Neural progenitor cell (in vitro differentiated cells): ENCODE measurements at regions not wholly inside any gene's neighbourhood (a gene's known extent, or its start where the extent isn't known, plus 50 kb on each side); places are given as distances from the start of the nearest gene placed in this dataset.

Experiments
- DNase-seq: peaks from one replicate; pipeline ENCODE4 v3.0.0-alpha.2; 2016; ENCODE audit warnings: low spot score
- H2AFZ ChIP-seq: fragments of 200-600 bp; sonication (generic); replicated peaks from 2 replicates; pipeline ENCODE4 v1.6.1; 2016; ENCODE audit warnings: antibody characterized with exemption
- H3F3A ChIP-seq: fragments of 200-600 bp; sonication (generic); 2 replicates; pipeline ENCODE4 v1.6.1; 2016; ENCODE audit warnings: antibody characterized with exemption, low read depth
- H3K27ac ChIP-seq: fragments of 200-600 bp; sonication (generic); 2 replicates; pipeline ENCODE4 v1.5.1; 2016; ENCODE audit warnings: mild to moderate bottlenecking
- H3K27me3 ChIP-seq: fragments of 200-600 bp; sonication (generic); 2 replicates; pipeline ENCODE4 v1.6.1; 2016; ENCODE audit warnings: mild to moderate bottlenecking, moderate library complexity
- H3K36me3 ChIP-seq: fragments of 200-600 bp; sonication (generic); 2 replicates; pipeline ENCODE4 v1.5.1; 2016
- H3K4me1 ChIP-seq: fragments of 200-600 bp; sonication (generic); 2 replicates; pipeline ENCODE4 v1.6.1; 2016; ENCODE audit warnings: mixed run types
- H3K4me2 ChIP-seq: fragments of 200-600 bp; sonication (generic); 2 replicates; pipeline ENCODE4 v1.6.1; 2016
- H3K4me3 ChIP-seq: fragments of 200-600 bp; sonication (generic); 2 replicates; pipeline ENCODE4 v1.5.1; 2016
- H3K79me2 ChIP-seq: fragments of 200-600 bp; sonication (generic); 2 replicates; pipeline ENCODE4 v1.6.1; 2016; ENCODE audit warnings: low read depth
- H3K9ac ChIP-seq: fragments of 200-600 bp; sonication (generic); 2 replicates; pipeline ENCODE4 v1.6.1; 2016
- H3K9me3 ChIP-seq: fragments of 200-600 bp; sonication (generic); 2 replicates; pipeline ENCODE4 v1.5.1; 2016; ENCODE audit warnings: low read depth
- H4K20me1 ChIP-seq: fragments of 200-600 bp; sonication (generic); 2 replicates; pipeline ENCODE4 v1.6.1; 2016; ENCODE audit warnings: low read depth
- H3K27ac Mint-ChIP-seq: 3 replicates; pipeline ENCODE4 v1.8.0; 2021; ENCODE audit warnings: mixed read lengths
- H3K27me3 Mint-ChIP-seq: 2 replicates; pipeline ENCODE4 v1.8.0; 2022; ENCODE audit warnings: low read depth, mild to moderate bottlenecking, inconsistent platforms, moderate library complexity, mixed read lengths; ENCODE audit not compliant: insufficient read depth
- H3K36me3 Mint-ChIP-seq: 3 replicates; pipeline ENCODE4 v1.8.0; 2021; ENCODE audit warnings: mixed read lengths
- H3K4me1 Mint-ChIP-seq: 3 replicates; pipeline ENCODE4 v1.8.0; 2021; ENCODE audit warnings: mixed read lengths
- H3K4me3 Mint-ChIP-seq: 3 replicates; pipeline ENCODE4 v1.8.0; 2021; ENCODE audit warnings: mild to moderate bottlenecking, moderate library complexity, mixed read lengths
- H3K9me3 Mint-ChIP-seq: 3 replicates; pipeline ENCODE4 v1.8.0; 2020; ENCODE audit warnings: mixed read lengths
- EZH2 ChIP-seq: fragments of 200-600 bp; sonication (generic); IDR thresholded peaks from 2 replicates; pipeline ENCODE4 v1.6.1; 2017; ENCODE audit warnings: antibody characterized with exemption, mild to moderate bottlenecking, moderate library complexity
- EZH2phosphoT487 ChIP-seq: fragments of 200-600 bp; sonication (generic); IDR thresholded peaks from 2 replicates; pipeline ENCODE4 v1.6.1; 2017; ENCODE audit warnings: antibody characterized with exemption
- TF ChIP-seq, protein P1 (sequence below): fragments of 200-600 bp; sonication (generic); IDR thresholded peaks from 2 replicates; pipeline ENCODE4 v1.5.1; 2017; ENCODE audit warnings: antibody characterized with exemption, mild to moderate bottlenecking

DNA sequence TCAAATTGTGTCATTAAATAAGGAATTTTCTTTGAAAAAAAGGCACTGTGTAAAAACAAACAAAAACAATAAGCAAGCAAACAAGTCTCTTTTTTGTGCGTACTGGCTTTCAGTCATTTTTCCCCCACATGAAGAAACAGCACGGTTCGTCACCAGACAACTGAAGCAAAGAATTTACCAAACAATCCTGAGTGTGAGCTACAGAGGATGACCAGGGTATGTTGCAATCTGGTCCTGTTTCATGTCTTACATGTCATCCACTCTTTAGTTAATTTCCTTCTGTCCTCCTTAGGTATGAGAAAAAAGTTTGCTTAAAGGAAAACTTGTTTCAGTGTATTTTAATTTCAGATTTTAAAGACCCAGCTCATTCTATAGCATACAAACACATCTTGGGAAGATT, 1080.7 kb upstream of the NUDT12 start:
- Mint-ChIP-seq H3K27ac (no peak overlapping the region), H3K36me3 (no peaks in the 10 kb centered on the region), H3K4me1 (peaks cover 3% of the 10 kb centered on the region), H3K27me3 (no peaks in the 10 kb centered on the region), H3K9me3 (no peaks in the 10 kb centered on the region), H3K4me3 (no peak overlapping the region)
- no peaks in the 10 kb centered on the region for H3K27me3 ChIP-seq
- H3F3A ChIP-seq, result no peaks in the 10 kb centered on the region
- no peaks in the 10 kb centered on the region for H3K79me2 ChIP-seq
- no peak overlapping the region for H3K4me2 ChIP-seq
- TF ChIP-seq EZH2 (no peak), EZH2phosphoT487 (no peak)
- TF ChIP-seq, protein P1, sequence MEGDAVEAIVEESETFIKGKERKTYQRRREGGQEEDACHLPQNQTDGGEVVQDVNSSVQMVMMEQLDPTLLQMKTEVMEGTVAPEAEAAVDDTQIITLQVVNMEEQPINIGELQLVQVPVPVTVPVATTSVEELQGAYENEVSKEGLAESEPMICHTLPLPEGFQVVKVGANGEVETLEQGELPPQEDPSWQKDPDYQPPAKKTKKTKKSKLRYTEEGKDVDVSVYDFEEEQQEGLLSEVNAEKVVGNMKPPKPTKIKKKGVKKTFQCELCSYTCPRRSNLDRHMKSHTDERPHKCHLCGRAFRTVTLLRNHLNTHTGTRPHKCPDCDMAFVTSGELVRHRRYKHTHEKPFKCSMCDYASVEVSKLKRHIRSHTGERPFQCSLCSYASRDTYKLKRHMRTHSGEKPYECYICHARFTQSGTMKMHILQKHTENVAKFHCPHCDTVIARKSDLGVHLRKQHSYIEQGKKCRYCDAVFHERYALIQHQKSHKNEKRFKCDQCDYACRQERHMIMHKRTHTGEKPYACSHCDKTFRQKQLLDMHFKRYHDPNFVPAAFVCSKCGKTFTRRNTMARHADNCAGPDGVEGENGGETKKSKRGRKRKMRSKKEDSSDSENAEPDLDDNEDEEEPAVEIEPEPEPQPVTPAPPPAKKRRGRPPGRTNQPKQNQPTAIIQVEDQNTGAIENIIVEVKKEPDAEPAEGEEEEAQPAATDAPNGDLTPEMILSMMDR, result no peak
- no peak overlapping the region for H2AFZ ChIP-seq
- no peaks in the 10 kb centered on the region for H3K9me3 ChIP-seq
- H3K36me3 ChIP-seq, result no peaks in the 10 kb centered on the region
- no peak for DNase-seq
- no peaks in the 10 kb centered on the region for H4K20me1 ChIP-seq
- H3K9ac ChIP-seq, result no peak overlapping the region
- H3K27ac ChIP-seq, result no peak overlapping the region
- H3K4me1 ChIP-seq, result no peaks in the 10 kb centered on the region
- no peak overlapping the region for H3K4me3 ChIP-seq

DNA sequence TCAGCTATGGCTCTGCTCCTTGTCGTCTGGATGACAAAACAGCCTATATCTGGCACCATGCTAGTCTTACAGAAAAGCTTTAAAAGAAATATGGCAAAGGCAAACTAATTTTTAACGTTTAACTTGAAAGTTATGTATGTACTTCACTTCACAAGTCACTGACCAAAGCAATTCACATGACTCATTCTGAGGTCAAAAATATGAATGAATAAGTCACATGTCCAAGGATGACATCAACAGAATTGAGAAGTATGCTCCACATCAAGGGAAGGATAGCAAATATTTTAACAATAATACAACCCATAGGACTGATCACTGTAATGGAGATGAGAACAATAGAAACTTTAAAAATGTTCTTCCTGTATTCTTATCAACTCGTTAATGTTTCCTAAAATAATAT, 1072.6 kb upstream of the NUDT12 start:
- Histone ChIP-seq H3K9ac (no peak overlapping the region), H3K4me1 (no peaks in the 10 kb centered on the region), H3K27ac (no peak overlapping the region), H4K20me1 (no peaks in the 10 kb centered on the region), H3F3A (no peaks in the 10 kb centered on the region), H3K79me2 (no peaks in the 10 kb centered on the region), H3K36me3 (no peaks in the 10 kb centered on the region), H2AFZ (no peak overlapping the region), H3K4me2 (no peak overlapping the region), H3K27me3 (no peaks in the 10 kb centered on the region), H3K4me3 (no peak overlapping the region), H3K9me3 (no peaks in the 10 kb centered on the region)
- Mint-ChIP-seq H3K4me3 (no peak overlapping the region), H3K4me1 (no peaks in the 10 kb centered on the region), H3K27ac (no peak overlapping the region), H3K36me3 (no peaks in the 10 kb centered on the region), H3K9me3 (no peaks in the 10 kb centered on the region), H3K27me3 (no peaks in the 10 kb centered on the region)
- TF ChIP-seq EZH2phosphoT487 (no peak), EZH2 (no peak)
- TF ChIP-seq, protein P1, result no peak
- no peak for DNase-seq

- DNase-seq, result no peak
- H3K4me2 ChIP-seq, result no peak overlapping the region
- H3K4me1 ChIP-seq, result no peaks in the 10 kb centered on the region
- Mint-ChIP-seq H3K36me3 (no peaks in the 10 kb centered on the region), H3K9me3 (no peaks in the 10 kb centered on the region), H3K4me3 (no peak overlapping the region), H3K27me3 (no peaks in the 10 kb centered on the region), H3K27ac (no peak overlapping the region), H3K4me1 (no peaks in the 10 kb centered on the region)
- no peak overlapping the region for H3K27ac ChIP-seq
- no peaks in the 10 kb centered on the region for H3K79me2 ChIP-seq
- H3K4me3 ChIP-seq, result no peak overlapping the region
- no peaks in the 10 kb centered on the region for H3K9me3 ChIP-seq
- H3K36me3 ChIP-seq, result no peaks in the 10 kb centered on the region
- H2AFZ ChIP-seq, result no peak overlapping the region
- H3K27me3 ChIP-seq, result no peaks in the 10 kb centered on the region
- TF ChIP-seq EZH2phosphoT487 (no peak), EZH2 (no peak)
- TF ChIP-seq, protein P1, result no peak
- H3K9ac ChIP-seq, result no peak overlapping the region
- H3F3A ChIP-seq, result no peaks in the 10 kb centered on the region
- no peaks in the 10 kb centered on the region for H4K20me1 ChIP-seq
These were observed 1066.3 kb upstream of the NUDT12 start for GRCh38 chr5:104628911-104629310.

GRCh38 chr5:104626122-104626521, 1063.5 kb upstream of the NUDT12 start:
- H2AFZ ChIP-seq, result no peak overlapping the region
- no peaks in the 10 kb centered on the region for H3K9me3 ChIP-seq
- H3F3A ChIP-seq, result no peaks in the 10 kb centered on the region
- no peaks in the 10 kb centered on the region for H3K79me2 ChIP-seq
- H3K27ac ChIP-seq, result no peak overlapping the region
- H3K9me3 Mint-ChIP-seq, result no peaks in the 10 kb centered on the region
- no peaks in the 10 kb centered on the region for H3K27me3 ChIP-seq
- no peak overlapping the region for H3K27ac Mint-ChIP-seq
- H3K4me2 ChIP-seq, result no peak overlapping the region
- H4K20me1 ChIP-seq, result no peaks in the 10 kb centered on the region
- H3K36me3 Mint-ChIP-seq, result no peaks in the 10 kb centered on the region
- no peak overlapping the region for H3K9ac ChIP-seq
- no peak overlapping the region for H3K4me3 ChIP-seq
- H3K4me3 Mint-ChIP-seq, result no peak overlapping the region
- DNase-seq, result no peak
- no peaks in the 10 kb centered on the region for H3K36me3 ChIP-seq
- H3K4me1 Mint-ChIP-seq, result no peaks in the 10 kb centered on the region
- H3K27me3 Mint-ChIP-seq, result no peaks in the 10 kb centered on the region
- no peaks in the 10 kb centered on the region for H3K4me1 ChIP-seq
- TF ChIP-seq, protein P1, result no peak
- TF ChIP-seq EZH2phosphoT487 (no peak), EZH2 (no peak)
